Activated naive CD4-positive, alpha-beta T cell treated with anti-CD3 and anti-CD28 coated beads, Interleukin-2, amount 10 ng/mL, durations not matched to agents 7 days and 5 days (primary cell): ENCODE measurements at regions not wholly inside any gene's neighbourhood (a gene's known extent, or its start where the extent isn't known, plus 50 kb on each side); places are given as distances from the start of the nearest gene placed in this dataset.

Experiments
- CTCF ChIA-PET: fragments of 350-600 bp; sonication (Branson Sonifier 250); formaldehyde crosslinking; loops from one replicate; lab custom pipeline; 2021; ENCODE audit warnings: antibody characterized with exemption; lab: Charles Lee
- DNase-seq: peaks from one replicate; pipeline ENCODE4 v3.0.0-alpha.2; 2020
- H3K27ac Mint-ChIP-seq: one replicate; pipeline ENCODE4 v1.8.0; 2021; ENCODE audit warnings: mild to moderate bottlenecking, moderate library complexity, mixed read lengths
- H3K27me3 Mint-ChIP-seq: one replicate; pipeline ENCODE4 v1.8.0; 2021; ENCODE audit warnings: mild to moderate bottlenecking, mixed read lengths
- H3K36me3 Mint-ChIP-seq: one replicate; pipeline ENCODE4 v1.8.0; 2021; ENCODE audit warnings: mixed read lengths
- H3K4me1 Mint-ChIP-seq: one replicate; pipeline ENCODE4 v1.8.0; 2021; ENCODE audit warnings: mixed read lengths
- H3K4me3 Mint-ChIP-seq: one replicate; pipeline ENCODE4 v1.8.0; 2021; ENCODE audit warnings: mild to moderate bottlenecking, moderate library complexity, mixed read lengths
- H3K9me3 Mint-ChIP-seq: one replicate; pipeline ENCODE4 v1.8.0; 2021; ENCODE audit warnings: mixed read lengths

- H3K27me3 Mint-ChIP-seq, result peaks cover 43% of the 10 kb centered on the region
- H3K4me3 Mint-ChIP-seq, result no peak overlapping the region
- H3K9me3 Mint-ChIP-seq, result no peaks in the 10 kb centered on the region
- no peak for DNase-seq
- H3K36me3 Mint-ChIP-seq, result no peaks in the 10 kb centered on the region
- H3K27ac Mint-ChIP-seq, result no peak overlapping the region
- CTCF ChIA-PET, result no interaction called here
- no peaks in the 10 kb centered on the region for H3K4me1 Mint-ChIP-seq
These were observed 57.1 kb upstream of the AFDN start for GRCh38 chr6:167769408-167770190.

GRCh38 chr6:167770291-167770955 is 56.3 kb upstream of the AFDN start:
- no peaks in the 10 kb centered on the region for H3K36me3 Mint-ChIP-seq
- no peaks in the 10 kb centered on the region for H3K9me3 Mint-ChIP-seq
- DNase-seq, result no peak
- no peaks in the 10 kb centered on the region for H3K4me1 Mint-ChIP-seq
- H3K27ac Mint-ChIP-seq, result no peak overlapping the region
- H3K4me3 Mint-ChIP-seq, result no peak overlapping the region
- CTCF ChIA-PET, result no interaction called here
- peaks cover 38% of the 10 kb centered on the region for H3K27me3 Mint-ChIP-seq

GRCh38 chr6:167774881-167775280 is 51.8 kb upstream of the AFDN start:
- CTCF ChIA-PET, result no interaction called here
- Mint-ChIP-seq H3K27ac (no peak overlapping the region), H3K4me3 (no peak overlapping the region), H3K27me3 (peaks cover 27% of the 10 kb centered on the region), H3K4me1 (no peaks in the 10 kb centered on the region), H3K36me3 (no peaks in the 10 kb centered on the region), H3K9me3 (no peaks in the 10 kb centered on the region)
- no peak for DNase-seq

GRCh38 chr6:167776906-167777627 is 49.6 kb upstream of the AFDN start:
- CTCF ChIA-PET, result no interaction called here
- H3K4me3 Mint-ChIP-seq, result no peak overlapping the region
- DNase-seq, result no peak
- no peaks in the 10 kb centered on the region for H3K9me3 Mint-ChIP-seq
- H3K27me3 Mint-ChIP-seq, result peaks cover 22% of the 10 kb centered on the region
- H3K4me1 Mint-ChIP-seq, result no peaks in the 10 kb centered on the region
- H3K36me3 Mint-ChIP-seq, result no peaks in the 10 kb centered on the region
- H3K27ac Mint-ChIP-seq, result no peak overlapping the region
